ENCODE measurements at regions not wholly inside any gene's neighbourhood (a gene's known extent, or its start where the extent isn't known, plus 50 kb on each side); places are given as distances from the start of the nearest gene placed in this dataset.

DNA sequence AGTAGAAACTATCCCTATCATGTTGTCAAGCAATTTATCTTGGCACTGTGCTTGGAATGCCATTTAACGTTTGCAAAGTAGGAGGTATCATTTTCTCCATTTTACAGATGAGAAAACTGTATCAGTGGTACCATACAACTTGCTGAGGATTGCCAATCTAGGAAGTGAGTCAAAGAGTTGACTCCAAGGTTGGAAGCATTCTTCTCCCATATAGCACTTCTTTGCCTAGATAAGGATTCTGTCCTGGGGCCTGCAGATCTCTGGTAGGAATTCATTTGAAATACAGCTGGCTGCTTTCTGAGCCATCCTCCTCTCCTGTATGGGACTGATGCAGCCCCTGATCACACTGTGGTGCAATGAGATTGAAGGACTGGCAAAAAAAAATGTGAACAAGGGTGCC is 170.2 kb downstream of the ALDH1A2 start:
- Histone ChIP-seq H4K20me1 (replicated peaks in 1 of 2; ENCODE audit: control insufficient read depth in 1 of 2, insufficient read depth in 2 of 2, low read length in 2 of 2) (no peaks in the 10 kb centered on the region), H3K27ac (ENCODE audit: low read depth, low read length) (no peak overlapping the region), H3K4me3 (ENCODE audit: extremely low read depth in 1 of 4, insufficient read depth in 2 of 4, low read depth in 3 of 4, low read length in 4 of 4) (no peak overlapping the region), H4K5ac (ENCODE audit: insufficient read length, low read depth, low read length) (no peak overlapping the region), H4K8ac (ENCODE audit: extremely low read depth, insufficient read depth, low read length) (no peak overlapping the region), H3K27me3 (replicated peaks in 1 of 4; ENCODE audit: control insufficient read depth in 3 of 4, extremely low read depth in 1 of 4, insufficient read depth in 3 of 4, low read length in 3 of 4) (no peaks in the 10 kb centered on the region), H3K9me3 (ENCODE audit: insufficient read depth in 2 of 2, low read depth in 1 of 2, low read length in 1 of 2) (no peaks in the 10 kb centered on the region), H3K79me2 (ENCODE audit: control insufficient read depth in 1 of 2, insufficient read depth in 2 of 2, low read length in 2 of 2) (no peaks in the 10 kb centered on the region), H3K23ac (ENCODE audit: insufficient read length) (no peak overlapping the region), H2BK20ac (ENCODE audit: low read length) (no peak overlapping the region), H3K14ac (ENCODE audit: insufficient read length) (no peak overlapping the region), H3K36me3 (ENCODE audit: control insufficient read depth in 2 of 4, insufficient read depth in 4 of 4, low read length in 3 of 4) (no peaks in the 10 kb centered on the region), H3K4ac (replicated peaks; ENCODE audit: insufficient read length, low read depth, low read length) (no peak overlapping the region), H2BK5ac (ENCODE audit: low read depth, low read length) (no peak overlapping the region), H3K79me1 (ENCODE audit: low read depth, low read length) (no peaks in the 10 kb centered on the region), H3K9ac (replicated peaks in 1 of 4; ENCODE audit: extremely low read depth in 1 of 4, low read depth in 3 of 4, low read length in 3 of 4) (no peak overlapping the region), H2BK120ac (replicated peaks; ENCODE audit: low read depth, low read length) (no peak overlapping the region), H2AFZ (ENCODE audit: low read length) (no peak overlapping the region), H3K18ac (ENCODE audit: extremely low read depth, low read length) (no peak overlapping the region), H3K4me1 (replicated peaks in 1 of 4; ENCODE audit: control insufficient read depth in 3 of 4, insufficient read depth in 4 of 4, low read length in 3 of 4) (no peaks in the 10 kb centered on the region), H3K56ac (replicated peaks; ENCODE audit: insufficient read length, low read depth, low read length) (no peak overlapping the region), H2BK12ac (ENCODE audit: low read depth, low read length) (no peak overlapping the region), H3K23me2 (ENCODE audit: low read depth, low read length) (no peaks in the 10 kb centered on the region), H2AK5ac (ENCODE audit: low read depth, low read length) (no peak overlapping the region), H2BK15ac (ENCODE audit: low read length) (no peak overlapping the region), H4K91ac (replicated peaks; ENCODE audit: insufficient read length, low read length) (no peak overlapping the region), H3K4me2 (ENCODE audit: insufficient read depth in 1 of 2, low read depth in 2 of 2, low read length in 2 of 2) (no peak overlapping the region)
- no peak for TF ChIP-seq JUND (IDR thresholded peaks at IDR 0.05; ENCODE audit: low read length)
- CTCF ChIA-PET (ENCODE audit: partially characterized antibody), result no interaction called here
- WGBS, 2 experiments (ENCODE audit: extremely low coverage in 1 of 2, insufficient coverage in 1 of 2, insufficient read length in 1 of 2, insufficient replicate concordance in 2 of 2, low coverage in 1 of 2, low lambda C conversion rate in 2 of 2, missing lambda C conversion rate in 1 of 2), result 85% methylated on average over 1 of the region's 1 CpG; no CpG with 5 or more reads in 1 of the 2 experiments
- POLR2A ChIA-PET (ENCODE audit: partially characterized antibody), result no interaction called here
- no peak for FAIRE-seq
- no peak for DNase-seq (ENCODE audit: low read depth in 1 of 2, low spot score in 2 of 2)

Measured in H1 (cell line).